ENCODE measurements at regions not wholly inside any gene's neighbourhood (a gene's known extent, or its start where the extent isn't known, plus 50 kb on each side); places are given as distances from the start of the nearest gene placed in this dataset.

GRCh38 chr4:75232546-75232945 lies 281.7 kb downstream of the RCHY1 start:
- TF ChIP-seq PBX3 (CRISPR knock-in tag; IDR thresholded peaks at IDR 0.05; ENCODE audit: borderline replicate concordance) (no peak), FUBP1 (CRISPR knock-in tag; IDR thresholded peaks at IDR 0.05; ENCODE audit: borderline replicate concordance) (no peak), KLF11 (CRISPR knock-in tag; IDR thresholded peaks at IDR 0.05) (no peak), ATF2 (CRISPR knock-in tag; IDR thresholded peaks at IDR 0.05) (no peak), AKAP8 (CRISPR knock-in tag; IDR thresholded peaks at IDR 0.05) (no peak), HNRNPL (IDR thresholded peaks at IDR 0.05; ENCODE audit: low read depth, low read length) (no peak)
